Tibial artery (tissue), 4 donors: ENCODE measurements at regions not wholly inside any gene's neighbourhood (a gene's known extent, or its start where the extent isn't known, plus 50 kb on each side); places are given as distances from the start of the nearest gene placed in this dataset.

Experiments used
- DNase-seq, 2 donors: peaks; one replicate each; pipeline ENCODE4 v3.0.0-alpha.2; 2019
- H3K27ac ChIP-seq, 2 donors: fragments of 200-600 bp; sonication (generic) in 1 of 2; 1 replicate in 1 of 2; 2 replicates in 1 of 2; pipeline ENCODE4 v1.5.1; 2018 to 2019; ENCODE audit warnings: mild to moderate bottlenecking in 1 of 2
- H3K27me3 ChIP-seq, 2 donors: fragments of 200-600 bp; sonication (generic) in 1 of 2; one replicate each; pipeline versions ENCODE4 v1.5.1 to v1.6.0; 2016 to 2019
- H3K36me3 ChIP-seq, 3 donors: fragments of 200-600 bp; sonication (generic) in 2 of 3; one replicate each; pipeline ENCODE4 v1.5.1; 2016 to 2019; ENCODE audit warnings: mild to moderate bottlenecking in 2 of 3
- H3K4me1 ChIP-seq, 4 donors: fragments of 200-600 bp; sonication (generic) in 2 of 4; 1 replicate in 3 of 4; 2 replicates in 1 of 4; pipeline ENCODE4 v1.5.1; 2016 to 2019
- H3K4me3 ChIP-seq, 2 donors: fragments of 200-600 bp; sonication (generic) in 1 of 2; 1 replicate in 1 of 2; 2 replicates in 1 of 2; pipeline ENCODE4 v1.5.1; 2018 to 2019; ENCODE audit warnings: mild to moderate bottlenecking in 2 of 2
- H3K9me3 ChIP-seq, 3 donors: fragments of 200-600 bp; sonication (generic) in 1 of 3; one replicate each; pipeline ENCODE4 v1.5.1; 2016 to 2019
- CTCF ChIP-seq, 2 experiments: fragments of 200-600 bp in 1 of 2; fragments of 450-650 bp in 1 of 2; IDR thresholded peaks; one replicate each; pipeline ENCODE4 v1.5.1; 2017 to 2019; ENCODE audit warnings: antibody characterized with exemption in 2 of 2, mild to moderate bottlenecking in 1 of 2, moderate library complexity in 1 of 2
- intact Hi-C: fragments of 100-400 bp; cut with DNase I; formaldehyde crosslinking; loops from one replicate; pipeline ENCODE4 v1.15.0; 2023; ENCODE audit warnings: low total_unique reads

DNA sequence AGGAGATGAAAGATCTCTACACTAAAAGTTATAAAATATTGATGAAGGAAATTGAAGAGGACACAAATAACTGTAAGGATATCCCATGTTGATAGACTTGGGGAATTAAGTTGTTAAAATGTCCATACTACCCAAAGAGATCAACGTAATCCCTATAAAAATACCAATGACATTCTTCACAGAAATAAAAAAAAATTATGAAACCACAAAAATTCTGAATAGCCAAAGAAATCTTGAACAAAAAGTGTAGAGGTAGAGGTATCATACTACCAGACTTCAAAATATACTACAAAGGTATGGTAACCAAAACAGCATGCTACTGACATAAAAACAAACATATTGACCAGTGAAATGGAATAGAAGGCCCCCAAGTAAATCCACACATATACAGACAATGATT lies 71.5 kb upstream of the ELL2 start:
- no peak for DNase-seq
- Histone ChIP-seq H3K4me1 (peaks cover 0 to 21% (median 2%) of the 10 kb centered on the region in 4 donors), H3K27me3 (no peaks in the 10 kb centered on the region), H3K36me3 (no peaks in the 10 kb centered on the region), H3K27ac (no peak overlapping the region), H3K9me3 (no peaks in the 10 kb centered on the region), H3K4me3 (no peak overlapping the region)
- TF ChIP-seq CTCF (IDR thresholded peaks at IDR 0.05): no peak
- intact Hi-C loops: no loop called here

DNA sequence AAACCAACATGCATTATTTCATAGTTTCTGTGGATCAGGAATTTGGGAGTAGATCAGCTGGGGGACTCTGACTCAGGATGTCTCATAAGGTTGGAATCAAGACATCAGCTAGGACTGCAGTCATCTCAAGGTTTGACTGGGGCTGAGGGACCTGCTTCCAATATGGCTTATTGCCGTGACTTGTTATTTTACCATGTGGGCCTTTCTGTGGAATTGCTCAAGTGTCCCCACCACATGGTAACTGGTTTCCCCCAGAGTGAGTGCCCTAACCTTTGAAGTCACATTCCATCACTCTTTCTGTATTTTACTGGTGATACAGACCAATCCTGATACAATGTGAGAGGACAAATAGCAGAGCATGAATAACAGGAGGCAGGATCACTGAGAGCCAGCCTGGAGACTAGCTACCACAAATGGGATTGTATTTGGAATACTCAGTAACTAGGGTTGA lies 70.2 kb upstream of the ELL2 start:
- DNase-seq: no peak
- Histone ChIP-seq H3K27me3 (no peaks in the 10 kb centered on the region), H3K4me3 (no peak overlapping the region), H3K36me3 (no peaks in the 10 kb centered on the region), H3K27ac (no peak overlapping the region), H3K4me1 (peaks cover 0 to 14% (median under 1%) of the 10 kb centered on the region in 4 donors), H3K9me3 (no peaks in the 10 kb centered on the region)
- intact Hi-C loops: no loop called here
- TF ChIP-seq CTCF (IDR thresholded peaks at IDR 0.05): no peak

- no peak for TF ChIP-seq CTCF (IDR thresholded peaks at IDR 0.05)
Measured at GRCh38 chr5:96031180-96031579, 69.5 kb upstream of the ELL2 start.

DNA sequence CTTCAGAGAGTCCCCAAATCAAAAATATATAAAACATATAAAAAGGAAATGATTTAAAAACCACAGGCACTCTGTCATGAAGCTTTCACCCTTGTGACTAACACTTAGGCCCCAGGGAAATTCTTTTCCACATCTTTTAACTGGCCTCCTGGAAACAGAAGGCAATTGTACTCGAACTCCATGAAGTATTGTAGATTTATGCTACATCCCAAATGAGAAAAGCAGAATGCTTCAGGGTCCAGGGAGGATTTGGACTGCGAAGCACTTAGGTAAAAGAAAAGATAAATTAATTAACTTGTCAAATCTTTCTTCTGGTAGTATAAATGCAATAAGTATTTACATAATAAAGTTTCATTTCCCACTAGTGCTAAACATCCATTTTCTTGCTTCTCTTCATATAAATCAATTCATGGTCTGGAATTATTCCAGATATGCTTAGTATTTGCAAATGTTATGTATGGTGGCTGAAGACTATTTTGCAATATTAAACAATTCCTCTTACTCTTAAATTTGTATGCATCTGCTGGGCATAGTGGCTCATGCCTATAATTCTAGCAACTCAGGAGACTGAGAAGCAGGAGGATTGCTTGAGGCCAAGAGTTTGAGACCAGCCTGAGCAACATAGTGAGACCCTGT lies 64.9 kb upstream of the ELL2 start:
- Histone ChIP-seq H3K36me3 (no peaks in the 10 kb centered on the region), H3K27ac (peak overlapping the region in 1 of 2 donors; percentile 52), H3K27me3 (no peaks in the 10 kb centered on the region), H3K4me1 (peaks cover 0 to 41% (median 14%) of the 10 kb centered on the region in 4 donors), H3K9me3 (no peaks in the 10 kb centered on the region), H3K4me3 (no peak overlapping the region)
- intact Hi-C loops: no loop called here
- DNase-seq: no peak
- TF ChIP-seq CTCF (IDR thresholded peaks at IDR 0.05): no peak

More at GRCh38 chr5:96031180-96031579, 69.5 kb upstream of the ELL2 start:
- Histone ChIP-seq H3K27ac (no peak overlapping the region), H3K27me3 (no peaks in the 10 kb centered on the region), H3K36me3 (no peaks in the 10 kb centered on the region), H3K9me3 (no peaks in the 10 kb centered on the region), H3K4me3 (no peak overlapping the region), H3K4me1 (peaks cover 0 to 11% (median 0%) of the 10 kb centered on the region in 4 donors)
- DNase-seq: no peak
- intact Hi-C loops: no loop called here

GRCh38 chr5:96024683-96025475 lies 63.2 kb upstream of the ELL2 start:
- no peak for TF ChIP-seq CTCF (IDR thresholded peaks at IDR 0.05)
- no peaks in the 10 kb centered on the region for H3K27me3 ChIP-seq
- intact Hi-C loops: no loop called here
- DNase-seq: no peak
- no peaks in the 10 kb centered on the region for H3K9me3 ChIP-seq
- no peaks in the 10 kb centered on the region for H3K36me3 ChIP-seq
- peak overlapping the region; percentile 2 to 52 for H3K27ac ChIP-seq
- H3K4me3 ChIP-seq: no peak overlapping the region
- peaks cover 0 to 41% (median 14%) of the 10 kb centered on the region in 4 donors for H3K4me1 ChIP-seq
